Naive B cell (primary cell): ENCODE measurements at regions not wholly inside any gene's neighbourhood (a gene's known extent, or its start where the extent isn't known, plus 50 kb on each side); places are given as distances from the start of the nearest gene placed in this dataset.
"Not testable (repeated sequence)": the region's sequence is repeated elsewhere in the genome, so short reads cannot be mapped to it uniquely, and the experiment has no call there.

Experiments
- ATAC-seq, 2 donors: fragments of 150-1000 bp; cut with Tn5 transposase; 2 replicates each; pipeline ENCODE4 v1.10.0; 2021; ENCODE audit warnings: low read depth in 2 of 2, mild to moderate bottlenecking in 2 of 2, moderate library complexity in 2 of 2
- DNase-seq: peaks from one replicate; pipeline ENCODE4 v3.0.0; 2022
- H3K27ac Mint-ChIP-seq, 6 donors: one replicate each; pipeline ENCODE4 v1.8.0; 2020 to 2022; ENCODE audit warnings: mild to moderate bottlenecking in 6 of 6, mixed read lengths in 6 of 6, moderate library complexity in 5 of 6, inconsistent platforms in 2 of 6
- H3K27me3 Mint-ChIP-seq, 3 donors: one replicate each; pipeline ENCODE4 v1.8.0; 2021 to 2022; ENCODE audit warnings: mixed read lengths in 3 of 3, mild to moderate bottlenecking in 1 of 3
- H3K36me3 Mint-ChIP-seq, 2 donors: one replicate each; pipeline ENCODE4 v1.8.0; 2020 to 2022; ENCODE audit warnings: mixed read lengths in 2 of 2, inconsistent platforms in 1 of 2, mild to moderate bottlenecking in 1 of 2
- H3K4me1 Mint-ChIP-seq, 3 donors: one replicate each; pipeline ENCODE4 v1.8.0; 2020 to 2022; ENCODE audit warnings: mixed read lengths in 3 of 3, inconsistent platforms in 1 of 3, mild to moderate bottlenecking in 1 of 3, moderate library complexity in 1 of 3
- H3K4me3 Mint-ChIP-seq, 8 donors: one replicate each; pipeline ENCODE4 v1.8.0; 2020 to 2022; ENCODE audit warnings: mild to moderate bottlenecking in 8 of 8, mixed read lengths in 8 of 8, moderate library complexity in 8 of 8, inconsistent platforms in 2 of 8
- H3K9me3 Mint-ChIP-seq, 7 donors: one replicate each; pipeline ENCODE4 v1.8.0; 2020 to 2022; ENCODE audit warnings: mixed read lengths in 7 of 7, mild to moderate bottlenecking in 5 of 7, inconsistent platforms in 2 of 7, moderate library complexity in 1 of 7

DNA sequence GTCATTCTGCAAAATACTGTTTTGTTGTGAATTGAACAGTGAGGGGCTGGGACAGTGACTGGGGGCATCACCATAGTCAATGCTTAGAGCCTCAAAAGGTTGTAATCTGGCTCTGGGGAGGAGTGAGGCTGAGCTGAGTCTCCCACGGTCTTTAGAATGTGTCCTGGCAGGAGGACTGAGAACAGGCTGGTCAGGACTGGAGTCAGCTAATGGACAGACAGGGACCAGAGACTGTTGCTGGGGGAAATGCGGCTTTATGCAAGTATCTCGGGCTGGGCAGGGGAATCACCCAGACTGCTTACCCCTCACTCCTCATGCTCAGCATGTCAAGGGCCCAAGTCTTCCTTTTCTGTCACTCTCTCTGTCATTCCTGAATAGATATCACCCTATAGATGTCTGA, 346.5 kb downstream of the TYW1 start:
- no peak for DNase-seq
- Mint-ChIP-seq H3K4me1 (peaks cover 0 to 3% (median 0%) of the 10 kb centered on the region in 3 donors), H3K9me3 (peaks cover 0 to 15% (median 3%) of the 10 kb centered on the region in 7 donors), H3K4me3 (no peak overlapping the region), H3K27ac (no peak overlapping the region), H3K27me3 (no peaks in the 10 kb centered on the region), H3K36me3 (peaks cover 28 to 42% of the 10 kb centered on the region in 2 donors)
- ATAC-seq, result no peak

DNA sequence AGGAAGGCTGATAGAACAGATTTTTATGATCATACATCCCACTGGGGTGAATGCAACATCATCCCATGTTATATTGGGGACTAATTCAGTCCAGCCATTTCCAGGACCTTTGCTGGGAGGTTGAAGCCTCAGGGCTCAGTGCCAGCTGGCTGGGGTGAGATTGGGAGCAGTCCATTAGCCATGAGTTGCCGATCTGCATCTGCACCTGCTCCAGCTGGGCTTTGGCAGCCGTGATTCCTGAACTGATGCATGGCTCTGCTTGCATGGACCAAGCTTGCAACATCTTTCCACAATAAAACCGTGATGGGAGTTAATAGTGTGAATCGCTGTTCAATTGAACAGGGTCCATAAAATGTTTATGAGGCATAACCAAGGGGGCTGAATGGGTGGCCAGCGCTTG, 346.9 kb downstream of the TYW1 start:
- H3K4me3 Mint-ChIP-seq, result no peak overlapping the region
- H3K9me3 Mint-ChIP-seq, result peaks cover 0 to 15% (median 3%) of the 10 kb centered on the region in 7 donors
- no peaks in the 10 kb centered on the region for H3K27me3 Mint-ChIP-seq
- peaks cover 0 to 3% (median 0%) of the 10 kb centered on the region in 3 donors for H3K4me1 Mint-ChIP-seq
- peaks cover 28 to 42% of the 10 kb centered on the region in 2 donors for H3K36me3 Mint-ChIP-seq
- H3K27ac Mint-ChIP-seq, result no peak overlapping the region
- ATAC-seq (no peak), DNase-seq (no peak)

GRCh38 chr7:67344481-67345193, 348.0 kb downstream of the TYW1 start:
- peaks cover 0 to 15% (median 3%) of the 10 kb centered on the region in 7 donors for H3K9me3 Mint-ChIP-seq
- no peaks in the 10 kb centered on the region for H3K27me3 Mint-ChIP-seq
- H3K27ac Mint-ChIP-seq, result no peak overlapping the region
- DNase-seq, result no peak
- ATAC-seq, result no peak
- H3K36me3 Mint-ChIP-seq, result peaks cover 28 to 41% of the 10 kb centered on the region in 2 donors
- H3K4me3 Mint-ChIP-seq, result no peak overlapping the region
- peaks cover 0 to 3% (median 0%) of the 10 kb centered on the region in 3 donors for H3K4me1 Mint-ChIP-seq

GRCh38 chr7:67346126-67346525, 349.5 kb downstream of the TYW1 start:
- H3K36me3 Mint-ChIP-seq, result peaks cover 27 to 34% of the 10 kb centered on the region in 2 donors

GRCh38 chr7:67346876-67347275, 350.2 kb downstream of the TYW1 start:
- DNase-seq, result no peak
- no peaks in the 10 kb centered on the region for H3K27me3 Mint-ChIP-seq
- peaks cover 31 to 34% of the 10 kb centered on the region in 2 donors for H3K36me3 Mint-ChIP-seq
- peaks cover 0 to 15% (median 3%) of the 10 kb centered on the region in 7 donors for H3K9me3 Mint-ChIP-seq
- peaks cover 0 to 3% (median 0%) of the 10 kb centered on the region in 3 donors for H3K4me1 Mint-ChIP-seq
- H3K27ac Mint-ChIP-seq, result no peak overlapping the region
- H3K4me3 Mint-ChIP-seq, result no peak overlapping the region
- ATAC-seq, result no peak

More at GRCh38 chr7:67346126-67346525, 349.5 kb downstream of the TYW1 start:
- H3K4me3 Mint-ChIP-seq, result peak overlapping the region in 1 of 8 donors; percentile 2
- H3K4me1 Mint-ChIP-seq, result peaks cover 0 to 3% (median 0%) of the 10 kb centered on the region in 3 donors
- no peak overlapping the region for H3K27ac Mint-ChIP-seq
- H3K27me3 Mint-ChIP-seq, result no peaks in the 10 kb centered on the region
- no peak for DNase-seq
- peaks cover 0 to 15% (median 3%) of the 10 kb centered on the region in 7 donors for H3K9me3 Mint-ChIP-seq
- ATAC-seq, result no peak

- no peak for ATAC-seq
- H3K27ac Mint-ChIP-seq, result no peak overlapping the region
- DNase-seq, result no peak
Measured at GRCh38 chr7:67348171-67348570, 351.5 kb downstream of the TYW1 start.

GRCh38 chr7:67357653-67358052, 361.0 kb downstream of the TYW1 start:
- Mint-ChIP-seq H3K4me3 (peak overlapping the region in 1 of 8 donors; percentile 52), H3K9me3 (peaks cover 0 to 38% (median 23%) of the 10 kb centered on the region in 7 donors), H3K27ac (peak overlapping the region in 1 of 6 donors; percentile 83), H3K36me3 (peaks cover 8 to 23% of the 10 kb centered on the region in 2 donors)
- not testable (repeated sequence) for H3K4me1 Mint-ChIP-seq, DNase-seq, H3K27me3 Mint-ChIP-seq, ATAC-seq

More at GRCh38 chr7:67348171-67348570, 351.5 kb downstream of the TYW1 start:
- peaks cover 0 to 3% (median 0%) of the 10 kb centered on the region in 3 donors for H3K4me1 Mint-ChIP-seq
- no peaks in the 10 kb centered on the region for H3K27me3 Mint-ChIP-seq
- peaks cover 27% of the 10 kb centered on the region in 2 donors for H3K36me3 Mint-ChIP-seq
- H3K9me3 Mint-ChIP-seq, result peaks cover 0 to 15% (median 3%) of the 10 kb centered on the region in 7 donors
- H3K4me3 Mint-ChIP-seq, result no peak overlapping the region

DNA sequence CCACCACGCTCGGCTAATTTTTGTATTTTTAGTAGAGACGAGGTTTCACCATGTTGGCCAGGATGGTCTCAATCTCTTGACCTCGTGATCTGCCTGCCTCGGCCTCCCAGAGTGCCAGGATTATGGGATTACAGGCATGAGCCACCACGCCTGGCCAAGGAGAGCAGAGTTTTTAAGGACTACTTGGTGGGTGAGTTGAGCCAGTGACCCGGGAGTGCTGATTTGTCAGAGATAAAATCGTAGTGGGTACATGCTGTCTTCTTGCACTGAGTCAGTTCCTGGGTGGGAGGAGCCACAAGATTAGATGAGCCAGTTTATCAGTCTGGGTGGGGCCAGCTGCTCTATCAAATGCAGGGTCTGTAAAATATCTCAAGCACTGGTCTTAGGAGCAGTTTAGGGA, 361.7 kb downstream of the TYW1 start:
- H3K4me1 Mint-ChIP-seq, H3K27me3 Mint-ChIP-seq, H3K27ac Mint-ChIP-seq, H3K4me3 Mint-ChIP-seq, ATAC-seq, DNase-seq: not testable (repeated sequence)
- H3K36me3 Mint-ChIP-seq, result peaks cover 8 to 27% of the 10 kb centered on the region in 2 donors
- H3K9me3 Mint-ChIP-seq, result peaks cover 0 to 38% (median 23%) of the 10 kb centered on the region in 7 donors

GRCh38 chr7:67358738-67359137, 362.1 kb downstream of the TYW1 start:
- Mint-ChIP-seq H3K27ac (peak overlapping the region in 1 of 6 donors; percentile 52), H3K9me3 (peaks cover 0 to 38% (median 23%) of the 10 kb centered on the region in 7 donors), H3K36me3 (peaks cover 8 to 29% of the 10 kb centered on the region in 2 donors)
- not testable (repeated sequence) for H3K27me3 Mint-ChIP-seq, H3K4me3 Mint-ChIP-seq, ATAC-seq, DNase-seq, H3K4me1 Mint-ChIP-seq

GRCh38 chr7:67359900-67360299, 363.3 kb downstream of the TYW1 start:
- no peak overlapping the region for H3K4me3 Mint-ChIP-seq
- H3K27me3 Mint-ChIP-seq, result no peaks in the 10 kb centered on the region
- peak overlapping the region in 1 of 6 donors; percentile 39 for H3K27ac Mint-ChIP-seq
- H3K36me3 Mint-ChIP-seq, result peaks cover 8 to 29% of the 10 kb centered on the region in 2 donors
- ATAC-seq (no peak), DNase-seq (no peak)
- H3K9me3 Mint-ChIP-seq, result peaks cover 0 to 38% (median 23%) of the 10 kb centered on the region in 7 donors
- peaks cover 0 to 7% (median 0%) of the 10 kb centered on the region in 3 donors for H3K4me1 Mint-ChIP-seq

GRCh38 chr7:67361150-67361549, 364.5 kb downstream of the TYW1 start:
- H3K36me3 Mint-ChIP-seq, result peaks cover 8 to 29% of the 10 kb centered on the region in 2 donors
- peaks cover 0 to 8% (median 0%) of the 10 kb centered on the region in 3 donors for H3K27me3 Mint-ChIP-seq
- no peak overlapping the region for H3K27ac Mint-ChIP-seq
- peaks cover 0 to 28% (median 24%) of the 10 kb centered on the region in 7 donors for H3K9me3 Mint-ChIP-seq
- ATAC-seq, result no peak
- no peak for DNase-seq
- H3K4me3 Mint-ChIP-seq, result no peak overlapping the region
- H3K4me1 Mint-ChIP-seq, result peaks cover 0 to 7% (median 0%) of the 10 kb centered on the region in 3 donors

DNA sequence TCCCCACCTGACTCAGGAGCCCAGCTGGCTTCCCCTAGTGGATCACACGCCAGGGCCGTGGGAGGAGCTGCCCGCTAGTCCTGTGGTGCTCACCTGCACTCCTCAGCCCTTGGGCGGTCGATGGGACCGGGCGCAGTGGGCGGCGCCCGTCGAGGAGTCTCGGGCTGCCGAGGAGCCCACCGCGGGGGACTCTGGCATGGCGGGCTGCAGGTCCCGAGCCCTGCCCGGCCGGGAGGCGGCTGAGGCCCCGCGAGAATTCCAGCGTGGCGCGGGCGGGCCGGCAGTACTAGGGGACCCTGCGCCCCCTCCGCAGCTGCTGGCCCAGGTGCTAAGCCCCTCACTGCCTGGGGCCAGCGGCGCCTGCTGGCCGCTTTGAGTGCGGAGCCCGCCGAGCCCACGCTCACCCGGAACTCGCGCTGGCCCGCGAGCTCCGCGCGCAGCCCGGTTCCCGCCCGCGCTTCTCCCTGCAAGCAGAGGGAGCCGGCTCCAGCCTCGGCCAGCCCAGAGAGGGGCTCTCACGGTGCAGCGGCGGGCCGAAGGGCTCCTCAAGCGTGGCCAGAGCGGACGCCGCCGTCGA, 367.9 kb downstream of the TYW1 start:
- no peak for DNase-seq
- H3K27ac Mint-ChIP-seq, result peak overlapping the region in 2 of 6 donors; percentile 30 to 56
- peaks cover 0 to 19% (median 10%) of the 10 kb centered on the region in 3 donors for H3K27me3 Mint-ChIP-seq
- H3K36me3 Mint-ChIP-seq, result peaks cover 7 to 15% of the 10 kb centered on the region in 2 donors
- H3K4me1 Mint-ChIP-seq, result peaks cover 0 to 7% (median 0%) of the 10 kb centered on the region in 3 donors
- H3K4me3 Mint-ChIP-seq, result no peak overlapping the region
- peaks cover 3 to 9% (median 5%) of the 10 kb centered on the region in 7 donors for H3K9me3 Mint-ChIP-seq
- no peak for ATAC-seq

GRCh38 chr7:67371429-67372305, 375.0 kb downstream of the TYW1 start:
- no peak overlapping the region for H3K4me3 Mint-ChIP-seq
- ATAC-seq, result peak; percentile 56 to 71

More at GRCh38 chr7:67371429-67372305, 375.0 kb downstream of the TYW1 start:
- Mint-ChIP-seq H3K27ac (no peak overlapping the region), H3K9me3 (peaks cover 9 to 28% (median 13%) of the 10 kb centered on the region in 7 donors), H3K36me3 (peaks cover 0 to 18% of the 10 kb centered on the region in 2 donors), H3K4me1 (peaks cover 4 to 8% (median 7%) of the 10 kb centered on the region in 3 donors), H3K27me3 (peaks cover 14 to 50% (median 46%) of the 10 kb centered on the region in 3 donors)
- DNase-seq, result peak; percentile 46
